DMS 273 treated with DMSO at 0.1 percent for 48 hours (cell line): ENCODE measurements at regions not wholly inside any gene's neighbourhood (a gene's known extent, or its start where the extent isn't known, plus 50 kb on each side); places are given as distances from the start of the nearest gene placed in this dataset.
"Not testable (repeated sequence)": the region's sequence is repeated elsewhere in the genome, so short reads cannot be mapped to it uniquely, and the experiment has no call there.

Experiments
- DNase-seq: peaks from one replicate; lab custom pipeline; 2025; lab: John Stamatoyannopoulos, UW

DNA sequence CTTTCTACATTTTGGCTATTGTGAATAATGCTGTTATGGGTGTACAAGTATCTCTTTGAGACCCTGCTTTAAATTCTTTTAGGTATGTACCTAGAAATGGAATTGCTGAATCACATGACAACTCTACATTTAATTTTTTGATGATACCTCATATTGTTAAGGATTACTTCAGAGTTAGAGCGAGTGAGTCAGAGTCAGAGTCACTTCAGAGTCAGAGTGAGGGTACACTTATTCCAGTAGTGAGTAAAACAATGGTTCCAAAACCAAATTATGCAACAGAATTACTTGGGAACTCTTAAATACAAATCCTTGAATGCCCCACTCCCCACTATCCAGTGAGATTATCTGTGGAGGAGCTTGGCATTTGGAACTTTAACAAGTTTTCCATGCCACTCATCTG, 50.3 kb upstream of the SNRK start:
- no peak for DNase-seq

DNA sequence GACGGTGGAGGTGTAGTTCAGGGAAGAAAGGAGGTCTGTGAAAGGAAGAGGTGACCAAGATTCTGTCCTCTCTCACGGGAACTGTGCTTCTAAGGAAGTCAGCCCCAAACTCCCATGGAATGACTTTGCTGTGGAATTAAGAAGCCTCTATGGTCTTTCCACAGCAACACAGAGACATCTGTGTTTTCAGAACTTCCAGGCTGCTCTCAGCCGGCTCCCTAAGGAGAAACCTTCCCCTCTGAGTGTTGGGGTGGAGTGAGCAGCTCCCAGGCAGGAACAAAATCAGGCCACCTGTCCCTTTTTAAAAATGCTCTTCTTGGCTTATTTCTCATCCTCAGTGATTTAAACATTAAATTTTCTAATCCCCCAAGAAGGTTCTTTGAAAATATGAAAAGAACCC, 53.3 kb upstream of the SNRK start:
- no peak for DNase-seq

DNA sequence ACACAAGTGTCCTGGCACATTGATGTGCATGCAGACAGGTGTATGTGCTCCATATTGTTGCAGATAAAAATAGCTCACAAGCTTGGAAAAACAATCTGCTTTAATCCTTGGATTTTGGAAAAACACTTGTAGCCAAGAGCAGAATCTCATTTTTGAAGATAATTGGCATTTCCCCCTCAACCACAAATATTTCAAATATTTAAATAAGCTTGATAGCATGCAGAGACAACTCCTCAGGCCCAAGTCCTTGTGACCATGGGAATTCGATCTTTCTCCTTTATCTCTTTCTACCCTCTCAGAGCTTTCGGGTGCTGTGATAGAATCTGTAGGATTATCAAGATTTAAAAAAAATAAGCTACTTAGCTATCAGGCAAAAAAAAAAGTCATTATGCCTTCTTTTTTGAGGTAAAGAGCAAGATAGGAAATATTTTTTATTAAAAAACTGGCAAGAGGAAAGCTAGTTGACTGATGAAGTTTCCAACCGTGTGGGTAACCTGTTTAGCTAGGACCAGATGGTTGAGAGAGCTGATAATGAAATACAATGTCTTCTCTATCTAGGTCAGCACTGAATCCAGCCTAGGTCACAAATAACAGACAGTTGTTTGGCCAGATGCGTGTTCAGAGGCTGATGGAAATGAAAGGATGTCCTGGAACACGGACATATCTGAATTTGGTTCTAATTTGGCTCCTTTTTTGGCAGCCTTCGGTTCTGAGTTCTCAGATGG, 54.9 kb upstream of the SNRK start:
- no peak for DNase-seq

DNA sequence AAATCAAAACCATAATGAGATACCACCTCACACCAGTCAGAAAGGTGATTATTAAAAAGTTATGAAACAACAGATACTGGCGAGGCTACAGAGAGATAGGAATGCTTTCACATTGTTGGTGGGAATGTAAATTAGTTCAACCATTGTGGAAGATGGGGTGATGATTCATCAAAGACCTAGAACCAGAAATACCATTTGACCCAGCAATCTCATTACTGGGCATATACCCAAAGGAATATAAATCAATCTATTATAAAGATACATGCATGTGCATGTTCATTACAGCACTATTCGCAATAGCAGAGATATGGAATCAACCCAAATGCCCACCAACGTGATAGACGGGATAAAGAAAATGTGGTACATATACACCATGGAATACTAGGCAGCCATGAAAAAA, 56.5 kb upstream of the SNRK start:
- DNase-seq, result not testable (repeated sequence)

DNA sequence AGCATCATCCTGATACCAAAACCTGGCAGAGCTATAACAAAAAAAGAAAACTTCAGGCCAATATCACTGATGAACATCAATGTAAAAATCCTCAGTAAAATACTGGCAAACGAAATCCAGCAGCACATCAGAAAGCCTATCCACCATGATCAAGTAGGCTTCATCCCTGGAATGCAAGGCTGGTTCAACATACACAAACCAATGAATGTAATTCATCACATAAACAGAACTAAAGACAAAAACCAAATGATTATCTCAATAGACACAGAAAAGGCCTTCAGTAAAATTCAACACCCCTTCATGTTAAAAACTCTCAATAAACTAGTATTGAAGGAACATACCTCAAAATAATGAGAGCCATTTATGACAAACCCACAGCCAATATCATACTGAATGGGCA, 58.7 kb upstream of the SNRK start:
- not testable (repeated sequence) for DNase-seq

DNA sequence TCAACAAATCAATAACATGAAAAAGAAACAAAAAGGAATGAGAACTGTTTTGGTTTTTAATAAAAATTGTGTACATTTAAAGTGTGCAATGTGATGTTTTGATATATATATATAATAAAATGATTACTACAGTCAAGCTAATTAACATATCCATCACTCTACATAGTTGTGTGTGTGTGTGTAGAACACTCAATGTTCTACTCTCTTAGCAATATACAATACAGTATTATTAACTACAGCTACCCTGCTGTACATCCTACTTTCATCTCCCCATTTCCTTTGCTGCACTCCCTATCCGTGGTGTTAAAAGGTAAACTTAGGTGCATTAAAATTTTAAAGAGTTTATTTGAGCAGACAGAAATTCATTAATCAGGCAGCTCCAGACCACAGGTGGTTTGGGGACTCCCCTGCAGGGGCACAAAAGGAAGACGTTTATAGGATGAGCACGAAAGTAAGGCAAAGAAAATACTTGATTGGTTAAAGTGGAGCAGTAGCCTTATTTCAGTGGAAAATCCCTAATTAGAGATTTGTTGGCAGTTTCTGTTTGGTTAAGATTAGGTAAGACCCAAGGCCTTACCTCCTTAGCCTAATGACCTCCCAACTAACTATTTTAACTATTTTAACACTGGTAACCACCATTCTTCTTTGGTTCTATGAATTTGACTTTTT, 61.8 kb upstream of the SNRK start:
- no peak for DNase-seq

DNA sequence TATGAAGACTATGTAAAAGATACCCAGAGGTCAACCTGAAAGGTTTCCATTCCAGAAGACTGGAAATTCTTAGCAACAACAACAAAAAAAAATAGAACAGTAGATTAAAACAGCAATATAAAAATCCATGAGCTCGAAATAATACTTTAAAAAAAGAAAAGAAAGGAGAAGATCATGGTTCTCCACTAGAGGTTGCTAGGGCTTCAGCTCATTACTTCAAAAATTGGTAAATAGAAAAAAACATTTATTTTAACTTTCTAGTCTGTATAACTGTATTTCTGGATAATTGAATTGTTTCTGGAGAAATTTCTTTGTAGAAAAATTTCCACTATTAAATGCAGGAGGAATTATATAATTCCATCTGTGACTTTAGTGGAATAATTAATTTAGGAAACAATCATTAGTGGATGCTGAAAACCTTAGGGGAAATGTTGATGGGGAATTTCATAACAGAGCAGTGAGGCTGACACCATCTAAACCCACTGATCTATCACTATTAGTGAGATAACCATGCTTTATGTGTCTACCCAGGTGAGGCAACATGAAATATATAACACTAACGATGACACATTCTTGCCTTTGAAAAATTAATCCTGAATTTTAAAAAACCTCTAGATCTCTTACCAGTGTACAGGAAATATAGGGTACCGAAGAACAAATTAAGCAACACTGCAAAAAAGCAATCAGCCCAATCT, 62.5 kb upstream of the SNRK start:
- DNase-seq, result no peak

DNA sequence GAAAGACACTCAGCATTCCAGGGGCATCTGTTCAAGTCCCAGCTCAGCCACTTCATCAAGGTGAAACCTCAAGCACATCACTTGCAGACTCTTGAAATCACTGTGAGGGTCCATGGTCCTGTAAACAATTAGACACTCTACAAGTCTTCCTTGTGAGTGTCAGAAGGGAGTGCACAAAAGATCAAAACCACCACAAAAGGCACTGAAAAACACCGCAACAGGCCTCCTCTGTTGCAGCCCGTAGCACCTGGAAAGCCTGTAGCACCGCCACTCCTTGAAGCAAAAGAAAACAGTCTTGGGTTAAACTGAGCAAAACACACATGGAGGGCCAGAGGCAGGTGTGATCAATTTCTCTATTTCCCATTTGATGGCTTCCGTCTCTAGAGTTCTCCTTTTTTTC, 63.8 kb upstream of the SNRK start:
- DNase-seq, result no peak

DNA sequence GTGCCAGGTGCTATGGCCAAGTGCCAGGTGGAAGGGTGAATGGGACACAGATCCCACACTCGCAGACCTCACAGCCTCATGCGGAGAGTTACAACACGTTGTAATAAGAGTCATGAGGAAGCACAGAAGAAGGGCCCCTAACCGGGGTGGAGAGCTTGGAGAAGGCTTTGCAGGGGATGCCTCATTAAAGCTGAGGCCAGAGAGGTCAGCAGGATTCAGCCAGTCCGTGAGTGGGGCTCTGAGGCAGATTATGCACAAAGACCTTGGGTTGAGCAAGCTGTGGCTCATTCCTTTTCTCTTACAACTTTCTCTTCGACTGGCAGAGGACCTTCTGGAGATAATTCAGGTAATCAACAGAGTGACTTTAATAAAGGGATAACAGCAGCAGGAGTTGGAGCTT, 65.3 kb upstream of the SNRK start:
- DNase-seq, result no peak

DNA sequence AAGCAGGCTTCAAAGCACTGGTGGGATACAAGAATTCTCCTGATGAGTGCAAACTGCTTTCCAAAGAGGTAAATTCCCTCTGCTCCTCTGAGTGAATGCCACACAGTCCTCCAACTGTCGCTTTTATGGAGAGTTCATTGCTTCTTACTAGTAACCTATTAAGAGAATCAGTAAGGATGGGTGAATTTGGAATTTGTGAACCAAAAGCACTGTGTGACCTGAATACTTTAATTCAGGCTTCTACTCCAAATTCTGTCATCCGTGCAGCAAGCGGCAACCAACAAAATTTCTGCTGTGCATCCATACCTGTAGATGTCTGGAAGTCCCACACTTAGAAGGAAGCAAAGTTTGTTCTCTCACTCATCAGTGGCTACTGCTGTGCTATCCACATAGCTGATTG, 66.7 kb upstream of the SNRK start:
- no peak for DNase-seq

DNA sequence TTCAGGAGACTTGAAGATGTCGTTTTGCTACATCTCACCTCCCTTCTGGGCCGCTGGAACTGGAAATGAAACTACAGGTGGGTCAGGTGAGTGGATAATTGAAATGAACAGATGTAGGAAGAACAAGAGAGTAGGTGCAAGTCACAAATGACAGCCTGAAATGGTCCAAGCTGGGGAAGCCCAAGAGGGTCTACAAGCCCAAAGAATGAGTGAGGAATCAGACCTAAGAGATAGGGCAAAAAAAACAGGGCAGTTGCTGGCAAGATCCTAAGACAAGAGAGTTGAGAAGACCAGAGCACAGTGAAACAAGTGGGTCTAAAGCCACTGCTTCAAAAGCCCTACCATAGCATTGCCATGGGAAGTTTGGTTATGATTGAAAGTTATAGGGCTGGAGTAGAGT, 67.4 kb upstream of the SNRK start:
- no peak for DNase-seq

DNA sequence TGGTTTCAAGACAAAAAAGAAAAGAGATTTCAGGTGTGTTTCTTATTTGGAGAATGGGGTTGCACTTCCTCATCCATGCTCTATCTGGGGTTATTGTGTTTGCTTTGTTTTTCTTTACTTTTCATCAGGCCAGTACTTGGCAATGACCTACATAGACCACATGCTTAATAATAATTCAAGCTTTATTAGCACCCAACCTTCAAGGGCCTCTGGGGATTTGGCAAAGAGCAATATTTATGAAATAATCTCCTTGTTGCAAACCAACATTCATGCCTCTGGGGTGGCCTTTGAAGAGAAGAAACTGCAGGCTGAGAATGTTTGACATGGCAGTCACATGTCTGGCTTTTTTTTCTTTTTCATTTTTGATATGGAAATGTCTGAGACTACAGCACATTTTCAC, 68.2 kb upstream of the SNRK start:
- DNase-seq, result no peak

DNA sequence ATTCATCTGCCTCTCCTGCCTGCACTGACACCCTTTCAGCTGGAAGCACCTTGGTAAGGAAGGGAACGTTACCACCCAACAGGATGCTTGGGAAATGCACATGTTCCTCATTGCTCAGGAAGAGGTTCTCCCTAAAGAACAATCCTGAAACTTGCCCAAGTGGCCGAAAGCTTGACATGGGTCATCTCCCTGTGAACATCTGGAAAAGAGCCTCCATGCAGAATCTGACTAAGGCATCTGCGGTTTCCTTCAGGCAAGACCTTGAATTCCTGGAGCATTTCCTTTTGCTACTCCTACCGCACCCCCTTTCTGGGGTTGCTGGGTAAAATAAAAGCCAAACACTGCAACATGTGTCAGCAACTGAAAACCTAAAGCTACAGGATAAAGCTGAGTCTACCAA, 68.7 kb upstream of the SNRK start:
- DNase-seq, result no peak

DNA sequence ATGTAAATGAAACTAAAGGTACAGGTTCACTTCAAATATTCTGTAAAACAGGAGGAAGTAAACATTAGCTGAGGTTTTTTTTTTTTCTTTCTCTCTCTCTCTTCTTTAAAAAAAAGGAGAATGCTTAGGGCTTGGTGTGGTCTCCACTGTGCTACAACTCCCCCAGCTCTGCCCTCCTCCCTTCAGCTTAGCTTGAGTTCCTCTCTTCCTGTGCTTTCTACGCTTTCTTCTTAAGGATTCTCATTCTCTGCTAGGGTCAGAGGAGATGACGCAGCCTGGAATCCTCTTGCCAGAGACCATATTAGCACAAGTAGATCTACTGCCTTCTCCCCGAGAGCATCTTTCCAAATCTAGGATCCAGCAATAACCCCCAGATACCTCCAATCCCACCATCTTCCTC, 69.1 kb upstream of the SNRK start:
- no peak for DNase-seq

DNA sequence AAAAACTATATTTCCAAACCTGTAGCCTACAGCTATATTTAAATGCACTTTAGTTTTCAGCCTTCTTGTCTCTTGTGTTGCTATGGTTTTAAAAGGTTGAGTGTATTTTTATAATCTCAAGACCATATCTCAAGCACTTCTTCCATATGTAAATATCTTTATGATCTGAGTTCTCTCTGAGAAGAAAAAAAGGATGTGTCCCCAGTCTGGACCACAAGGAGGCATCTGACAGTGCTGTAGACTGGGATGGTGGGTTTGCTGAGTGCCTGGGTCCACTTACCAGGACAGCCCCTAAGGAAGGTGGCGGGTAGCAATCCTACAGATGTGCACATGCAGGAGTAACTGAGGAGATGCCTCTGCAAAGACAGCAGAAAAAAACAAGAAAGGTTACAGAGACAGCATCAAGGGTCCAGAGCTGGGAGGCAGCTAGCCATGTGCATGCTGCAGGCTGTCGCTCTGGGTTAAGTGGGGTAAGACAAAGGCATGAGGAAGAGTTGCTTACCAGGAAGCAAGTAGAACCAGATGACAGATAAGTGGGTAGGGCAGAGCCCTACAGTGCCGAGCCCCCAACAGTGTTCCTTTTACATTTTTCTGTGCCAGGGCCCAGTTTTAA, 70.6 kb upstream of the SNRK start:
- no peak for DNase-seq

DNA sequence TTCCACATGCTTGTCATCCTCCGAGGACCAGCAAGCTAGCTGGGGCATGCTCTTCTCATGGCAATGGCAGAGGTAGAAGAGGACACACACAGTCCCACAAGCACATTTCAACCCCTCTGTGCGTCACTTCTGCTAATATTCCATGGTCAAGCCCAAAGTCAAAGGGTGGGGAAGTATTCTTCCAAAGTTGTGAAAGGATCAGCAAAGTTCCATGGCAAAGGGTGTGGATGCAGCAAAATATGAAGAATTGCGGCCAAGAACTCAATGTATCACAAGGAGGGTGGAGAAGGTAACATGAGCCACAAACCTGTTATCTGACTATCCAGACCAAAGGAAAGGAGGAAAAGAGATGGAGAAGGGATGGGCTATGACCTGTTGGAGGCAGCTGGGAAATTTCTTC, 71.2 kb upstream of the SNRK start:
- no peak for DNase-seq

DNA sequence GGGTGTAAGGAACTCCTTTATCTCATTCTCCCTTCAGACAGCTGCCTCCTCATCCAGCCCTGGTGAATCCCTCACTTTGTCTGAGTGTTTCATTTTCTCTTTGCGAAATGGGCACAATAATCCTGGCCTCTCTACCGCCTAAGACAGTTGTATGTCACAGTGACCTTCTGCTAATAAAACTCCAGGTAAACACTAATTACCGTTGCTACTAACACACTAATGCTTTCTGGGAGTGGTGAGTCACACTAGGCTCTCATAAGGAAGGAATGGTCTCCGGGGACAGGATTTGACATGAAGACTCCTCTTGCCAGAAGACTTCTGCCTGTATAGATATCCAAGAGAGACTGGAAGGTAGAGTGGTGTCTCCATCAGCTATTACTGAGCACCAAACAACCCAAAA, 71.7 kb upstream of the SNRK start:
- no peak for DNase-seq

DNA sequence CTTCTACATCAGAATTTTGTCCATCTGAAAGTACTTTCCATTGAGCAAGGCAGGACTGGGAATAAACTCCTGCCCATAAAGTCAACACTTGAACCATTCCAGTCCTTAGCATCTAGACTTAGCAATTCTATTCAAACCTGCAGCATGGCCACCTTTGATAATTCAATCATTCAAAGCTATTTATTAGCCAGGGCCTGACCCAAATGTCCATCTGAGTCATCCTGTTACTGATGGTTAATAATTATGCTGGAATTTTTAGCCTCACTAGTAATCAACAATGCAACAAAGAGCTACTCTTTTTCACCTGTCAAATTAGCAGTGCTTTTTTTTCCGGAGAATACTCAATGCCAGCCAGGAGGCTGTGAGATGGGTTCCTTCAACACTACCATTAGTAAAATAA, 72.7 kb upstream of the SNRK start:
- no peak for DNase-seq

DNA sequence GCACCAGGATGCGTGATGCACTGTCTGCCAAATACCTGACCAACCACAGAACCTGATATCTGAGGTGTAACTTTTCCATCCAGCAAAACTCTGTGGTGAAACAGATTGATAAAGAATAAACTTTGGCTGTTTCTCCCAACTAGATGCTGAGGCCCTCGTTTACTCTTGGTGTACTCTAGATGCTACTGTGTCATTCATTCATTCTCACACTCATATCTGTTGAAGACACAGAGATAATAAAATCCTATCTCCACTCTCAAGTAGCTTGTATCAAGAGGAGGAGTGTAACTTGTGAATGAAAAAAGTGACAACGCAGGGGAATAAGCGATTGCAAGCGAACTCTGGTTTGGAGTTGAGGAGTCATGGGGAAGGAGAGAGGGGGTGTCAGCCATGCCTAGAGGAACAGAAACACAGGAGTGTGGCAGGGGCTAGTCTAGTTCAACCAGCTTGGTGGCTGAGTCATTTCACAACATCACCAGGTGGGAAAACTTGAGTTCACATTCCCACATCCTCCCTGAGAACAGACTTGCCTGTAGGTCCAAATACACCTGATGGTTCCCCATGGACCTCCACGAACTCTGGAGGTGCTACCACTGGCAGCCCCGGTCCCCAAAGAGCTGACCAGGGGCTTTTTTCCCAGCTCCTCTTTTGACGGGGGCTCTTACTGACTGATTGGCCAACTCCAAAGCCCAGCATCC, 73.3 kb upstream of the SNRK start:
- no peak for DNase-seq

DNA sequence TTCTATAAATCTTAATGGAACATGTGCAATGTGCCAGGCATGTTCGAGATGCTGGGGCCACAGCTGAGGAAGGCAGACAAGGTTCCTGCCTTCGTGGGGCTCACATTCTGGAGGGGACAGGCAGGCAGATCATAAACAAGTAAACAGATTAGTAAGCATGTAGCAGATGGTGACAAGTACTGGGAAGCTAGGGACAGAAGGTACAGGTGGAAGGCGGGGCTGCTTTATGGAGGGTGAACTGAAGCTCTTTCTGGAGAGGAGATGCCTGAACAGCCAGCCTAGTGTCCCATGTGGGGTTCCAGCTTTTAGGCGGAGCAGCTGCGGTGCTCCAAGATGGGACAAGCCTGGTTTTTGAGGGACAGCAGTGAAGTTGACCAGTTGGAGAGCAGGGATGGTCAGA, 74.7 kb upstream of the SNRK start:
- no peak for DNase-seq

DNA sequence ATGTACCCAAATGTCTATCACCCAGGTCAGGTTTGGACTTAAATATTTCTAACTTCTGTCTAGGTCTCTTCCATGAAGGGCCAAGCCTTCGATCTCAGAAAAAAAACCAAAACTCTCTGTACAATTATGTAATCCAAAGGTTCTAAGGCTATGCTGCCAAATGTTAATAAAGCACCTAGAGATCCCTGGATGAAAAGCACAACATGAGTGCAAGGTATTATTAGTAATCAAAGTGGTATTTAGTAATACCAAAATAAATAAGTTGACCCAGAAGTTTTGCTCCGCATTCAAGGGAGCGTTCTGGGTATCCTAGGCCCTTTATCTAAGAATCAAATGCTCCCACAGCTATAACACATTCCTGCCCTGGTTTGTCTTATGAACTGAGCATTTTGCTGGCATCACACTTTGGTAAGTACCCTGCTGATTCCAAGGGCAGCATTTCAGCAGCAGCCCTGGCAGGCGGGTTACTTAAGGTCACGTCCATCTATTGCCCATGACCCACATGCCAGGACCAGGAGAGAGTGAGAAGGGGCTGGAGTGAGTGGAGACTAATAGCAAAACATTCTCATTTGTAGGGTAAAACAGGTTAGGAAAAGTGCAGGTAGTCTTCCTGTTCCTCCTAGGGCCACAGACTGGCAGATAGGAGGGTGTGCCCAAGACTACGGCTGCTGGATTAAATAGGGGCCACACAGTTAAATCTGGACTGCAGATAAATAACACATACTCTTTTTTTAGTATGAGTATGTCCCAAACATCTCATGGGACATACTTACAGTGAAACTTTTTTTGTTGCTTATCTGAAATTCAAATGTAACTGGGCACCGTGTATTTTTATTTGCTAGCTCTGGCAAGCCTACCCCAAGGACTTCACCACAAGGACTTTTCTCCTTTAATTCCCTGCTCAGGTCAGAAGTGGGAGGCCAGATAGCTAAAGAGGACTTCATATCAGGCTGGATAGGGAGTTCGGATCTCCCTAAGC, 76.0 kb upstream of the SNRK start:
- no peak for DNase-seq
